NCI-H446 treated with DMSO at 0.1 percent for 48 hours (cell line): ENCODE measurements at regions not wholly inside any gene's neighbourhood (a gene's known extent, or its start where the extent isn't known, plus 50 kb on each side); places are given as distances from the start of the nearest gene placed in this dataset.

Experiments used
- DNase-seq: peaks from one replicate; lab custom pipeline; 2025; lab: John Stamatoyannopoulos, UW

DNA sequence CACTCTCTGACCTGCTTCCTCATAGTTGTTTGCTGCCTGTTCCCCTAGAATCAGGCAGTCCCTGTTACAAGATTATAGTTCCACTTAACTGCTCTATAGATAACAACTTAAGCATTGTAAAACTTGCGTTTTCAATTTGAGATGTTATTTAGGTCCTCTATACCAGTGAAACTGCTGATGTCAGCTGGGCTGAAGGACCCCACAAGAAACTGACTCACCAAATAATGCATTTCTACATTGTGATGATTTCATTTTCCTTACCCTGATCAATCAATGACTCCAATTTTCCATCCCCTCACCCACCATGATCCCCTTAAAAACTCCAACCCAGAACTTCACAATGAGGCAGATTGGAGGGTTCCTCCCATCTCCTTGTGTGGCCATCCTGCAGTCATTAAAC, 280.7 kb downstream of the SLITRK1 start:
- DNase-seq: no peak

DNA sequence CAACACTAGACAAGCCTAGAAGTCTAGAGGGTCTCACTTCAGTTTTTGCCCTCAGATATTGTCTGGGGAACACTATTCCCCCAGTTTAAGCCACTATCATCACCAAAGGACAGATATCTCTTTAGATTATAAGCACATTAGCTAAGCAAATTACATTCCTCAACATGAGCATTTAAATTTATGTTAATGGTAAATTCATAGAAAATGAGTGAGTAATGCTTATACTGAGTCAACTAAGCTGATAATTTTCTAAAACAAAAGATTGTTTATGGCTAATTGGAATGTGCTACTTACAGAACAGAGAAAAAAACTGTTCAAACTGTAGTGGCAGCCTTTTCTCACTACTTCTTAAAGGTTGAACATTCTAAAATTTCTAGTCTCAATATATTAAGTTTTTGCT, 290.2 kb downstream of the SLITRK1 start:
- DNase-seq: no peak

DNA sequence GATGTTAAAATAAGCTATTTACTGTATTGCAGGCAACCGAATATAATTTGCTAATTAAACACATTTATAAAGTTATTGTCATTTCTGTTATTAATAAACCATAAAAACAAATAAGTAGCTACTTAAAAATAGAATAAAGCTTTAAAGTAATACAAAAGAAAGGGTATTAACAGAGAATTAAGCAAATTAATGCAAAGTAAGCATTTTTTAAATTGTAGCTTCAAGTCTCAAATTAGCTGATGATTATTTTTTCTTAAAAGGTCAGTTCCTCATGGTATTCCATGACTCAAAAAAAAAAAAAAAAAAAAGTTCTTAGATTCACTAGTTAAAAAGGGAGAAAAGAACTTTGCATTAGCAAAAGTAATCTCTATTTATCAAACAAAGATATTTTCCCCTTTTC, 292.5 kb downstream of the SLITRK1 start:
- no peak for DNase-seq

DNA sequence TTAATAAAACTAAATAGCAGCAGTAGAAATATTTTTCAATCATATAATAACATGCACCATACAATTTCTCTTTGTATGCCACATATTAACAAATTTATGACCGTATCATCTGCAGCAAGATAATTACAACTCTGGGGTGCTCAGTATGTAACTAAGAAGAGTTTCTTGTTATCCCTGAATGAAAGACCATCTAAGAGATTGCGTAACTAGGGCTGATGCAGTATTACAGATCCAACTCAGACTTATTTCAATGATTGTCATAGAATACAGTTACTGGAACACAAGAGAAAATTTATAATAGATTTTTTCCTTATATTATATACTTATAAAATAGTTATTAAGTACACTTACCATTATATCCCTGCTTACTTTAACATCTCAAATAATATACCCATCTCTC, 305.1 kb downstream of the SLITRK1 start:
- DNase-seq: no peak

DNA sequence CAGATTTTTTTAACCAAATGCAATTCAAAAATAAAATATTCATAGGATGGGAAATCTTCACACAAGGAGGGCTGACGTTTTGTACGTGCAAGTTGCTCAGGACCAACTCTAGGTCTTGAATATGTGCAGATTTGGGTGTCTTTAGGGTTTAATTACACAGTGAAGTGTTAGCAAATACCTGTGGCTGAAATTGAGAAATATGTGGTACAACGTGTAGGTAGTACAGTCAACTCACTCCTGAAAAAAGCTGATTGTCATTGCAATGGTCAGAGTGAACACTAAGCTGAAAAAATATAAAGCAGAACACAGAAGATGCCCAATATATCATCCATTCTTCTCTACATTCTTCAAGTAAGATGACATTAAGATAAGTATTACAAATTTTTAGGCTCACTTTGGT, 314.3 kb downstream of the SLITRK1 start:
- no peak for DNase-seq

DNA sequence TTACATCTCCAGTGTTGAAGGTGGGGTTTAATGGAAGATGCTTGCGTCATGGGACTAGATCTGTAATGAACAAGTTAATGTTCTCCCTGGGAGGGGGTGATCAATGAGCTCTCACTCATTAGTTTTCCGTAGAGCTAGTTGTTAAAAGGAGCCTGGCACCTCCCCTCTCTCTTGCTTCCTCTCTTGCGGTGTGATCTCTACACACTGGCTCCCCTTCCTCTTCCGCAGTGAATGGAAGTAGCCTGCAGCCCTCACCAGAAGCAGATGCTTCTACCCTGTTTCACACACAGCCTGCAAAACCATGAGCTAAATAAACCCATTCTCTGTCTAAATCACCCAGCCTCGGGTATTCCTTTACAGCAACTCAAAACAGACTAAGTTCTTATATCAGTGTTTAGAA, 318.8 kb downstream of the SLITRK1 start:
- DNase-seq: no peak

DNA sequence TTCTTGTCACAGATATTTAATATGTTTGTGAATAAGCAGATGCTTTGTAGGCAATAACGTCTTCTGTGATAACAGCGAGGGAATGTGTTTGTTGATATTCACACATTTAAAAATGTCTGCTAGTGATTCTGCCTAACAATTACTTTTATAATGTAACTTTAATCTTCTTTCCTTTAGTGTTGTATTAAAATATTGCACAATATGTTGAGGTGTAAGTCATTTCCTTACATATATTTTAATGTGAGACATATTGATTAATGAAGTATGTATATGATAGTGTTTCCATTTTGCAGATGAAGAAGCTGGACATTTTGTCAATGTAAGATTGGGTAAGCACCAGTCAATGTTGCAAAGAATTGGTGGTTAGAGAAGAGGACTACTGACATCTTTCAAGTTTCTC, 324.4 kb downstream of the SLITRK1 start:
- DNase-seq: no peak

DNA sequence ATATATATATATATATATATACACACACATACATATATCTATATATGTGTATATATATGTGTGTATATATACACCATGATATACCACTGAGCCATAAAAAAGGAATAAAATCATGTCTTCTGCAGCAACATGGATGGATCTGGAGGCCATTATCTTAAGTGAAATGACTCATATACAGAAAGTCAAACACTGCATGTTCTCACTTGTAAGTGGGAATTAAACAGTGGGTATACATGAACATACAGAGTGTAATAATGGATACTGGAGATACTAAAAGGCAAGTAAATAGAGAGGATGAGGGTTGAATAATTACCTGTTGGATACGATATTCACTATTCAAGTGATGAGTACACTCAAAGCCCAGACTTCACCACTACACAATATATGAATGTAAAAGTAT, 332.6 kb downstream of the SLITRK1 start:
- no peak for DNase-seq

DNA sequence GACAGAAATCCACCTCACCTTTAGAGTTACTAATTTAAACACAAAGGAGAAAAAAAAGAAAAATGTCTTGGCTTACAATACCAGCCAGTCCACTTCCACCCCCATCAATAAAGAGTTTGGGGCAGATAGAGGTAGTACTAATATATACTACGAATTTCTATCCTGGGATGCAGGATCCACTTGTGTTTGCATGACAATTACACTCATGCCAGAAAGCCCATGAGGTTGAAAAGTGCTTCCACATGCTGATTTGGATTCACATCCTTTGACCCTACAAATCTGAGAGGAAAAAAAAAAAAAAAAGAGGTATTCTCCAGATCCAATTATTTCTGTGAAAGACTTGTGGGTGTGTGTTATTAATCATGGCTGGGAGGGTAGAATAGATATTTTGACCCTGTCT, 335.2 kb downstream of the SLITRK1 start:
- DNase-seq: no peak

DNA sequence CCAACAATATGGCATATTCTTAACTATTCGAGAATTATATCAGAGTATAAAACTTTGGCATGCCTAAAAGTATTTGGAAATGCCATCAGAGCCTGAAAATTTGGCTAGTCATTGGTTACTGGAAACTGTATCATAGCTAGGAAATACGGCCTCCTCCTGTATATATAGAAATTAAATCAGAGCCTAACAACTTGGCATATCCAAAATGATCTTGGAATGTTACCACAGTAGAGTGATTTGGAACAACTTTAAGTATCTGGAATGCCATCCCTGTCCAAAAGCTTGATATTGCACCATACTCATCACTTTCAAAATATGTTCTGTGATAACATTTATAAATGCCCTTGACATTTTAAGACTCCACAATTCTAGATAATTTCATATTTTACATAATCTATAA, 335.8 kb downstream of the SLITRK1 start:
- DNase-seq: no peak

DNA sequence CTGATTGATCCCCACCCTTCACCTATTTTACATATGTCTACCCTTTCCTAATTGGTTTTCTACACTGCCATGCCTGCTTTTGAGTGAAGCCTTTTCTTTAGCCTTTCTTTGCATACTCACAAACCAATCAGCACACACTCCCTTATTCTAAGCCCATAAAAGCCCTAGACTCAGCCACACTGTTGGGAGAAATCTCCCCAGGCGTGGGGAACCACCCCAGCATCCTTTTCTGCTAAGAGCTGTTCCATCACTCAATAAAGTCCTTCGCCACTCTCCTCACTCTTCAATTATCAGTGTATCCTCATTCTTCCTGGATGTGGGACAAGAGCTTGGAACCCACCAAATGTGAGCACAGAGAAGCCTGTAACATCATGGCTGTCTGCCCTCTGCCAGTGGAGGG, 343.6 kb downstream of the SLITRK1 start:
- no peak for DNase-seq

DNA sequence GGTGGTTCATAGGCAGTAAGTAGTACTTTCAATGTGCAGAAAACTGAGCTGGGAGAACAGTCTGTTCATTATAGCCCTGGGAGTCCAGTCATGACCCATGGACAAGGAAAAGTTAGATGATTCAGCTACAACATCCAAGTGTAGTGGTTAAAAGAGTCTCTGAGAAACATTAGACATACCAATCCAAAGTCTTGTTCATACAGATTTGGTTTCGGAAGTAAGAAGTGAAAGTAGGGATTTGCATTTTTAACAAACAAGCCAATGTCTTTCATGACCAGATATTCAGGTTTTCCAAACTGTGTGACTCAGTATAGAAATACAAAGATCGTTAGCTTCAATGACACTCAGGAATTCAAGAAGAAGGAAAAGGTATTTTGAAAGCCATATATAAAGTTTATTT, 345.3 kb downstream of the SLITRK1 start:
- no peak for DNase-seq

DNA sequence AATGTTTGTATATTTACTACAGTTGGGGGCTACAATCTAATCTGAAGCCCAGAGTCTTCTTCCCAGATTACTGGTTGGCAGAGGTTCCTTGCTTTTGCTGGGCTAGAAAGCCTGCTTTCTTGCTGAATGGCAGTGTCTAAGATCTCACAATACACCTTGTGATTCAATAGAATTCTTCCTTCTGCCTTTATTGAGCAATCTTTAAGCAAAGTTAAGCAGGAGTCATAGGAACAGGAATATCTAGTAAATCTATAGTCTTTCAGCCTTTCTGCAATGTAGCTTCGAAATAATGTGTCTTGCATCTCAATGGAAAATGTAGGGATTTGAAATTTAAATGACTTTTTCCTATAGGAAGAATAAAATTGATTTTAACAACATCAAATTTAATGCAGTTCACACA, 346.1 kb downstream of the SLITRK1 start:
- no peak for DNase-seq

DNA sequence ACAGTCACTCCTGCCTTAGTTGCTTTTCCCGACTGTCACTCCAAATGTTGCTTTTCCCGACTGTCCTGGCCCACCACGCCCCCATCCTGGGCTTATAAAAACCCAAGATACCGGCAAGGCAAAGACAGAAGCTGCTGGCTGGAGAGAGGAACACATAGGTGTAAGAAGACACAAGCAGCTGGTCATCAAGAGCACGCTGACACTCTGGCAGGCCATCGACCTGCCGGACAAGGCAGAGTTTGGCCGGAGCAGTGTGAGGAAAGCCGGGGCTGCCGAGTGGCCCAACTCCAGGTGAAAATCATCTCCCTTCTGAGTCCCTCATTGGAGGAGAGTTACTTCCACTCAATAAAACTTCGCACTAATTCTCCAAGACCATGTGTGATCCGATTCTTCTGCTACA, 349.5 kb downstream of the SLITRK1 start:
- DNase-seq: no peak

DNA sequence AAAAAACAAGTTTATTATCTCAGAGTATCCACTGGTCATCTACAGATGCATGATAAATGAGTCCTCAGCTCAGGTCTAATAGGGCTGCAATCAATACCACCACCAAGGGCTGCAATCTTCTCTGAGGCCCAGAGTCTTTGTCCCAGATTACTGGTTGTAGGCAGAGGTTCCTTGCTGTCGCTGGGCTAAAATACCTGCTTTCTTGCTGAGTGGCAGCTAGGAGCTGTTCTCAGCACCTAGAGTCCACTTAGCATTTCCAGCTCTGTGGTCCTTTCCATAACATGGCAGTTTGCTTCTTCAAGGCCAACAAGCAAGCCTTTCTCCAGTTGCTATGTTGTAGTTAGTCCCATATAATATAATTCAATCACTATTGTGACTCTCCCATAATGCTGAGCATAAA, 351.3 kb downstream of the SLITRK1 start:
- DNase-seq: no peak

DNA sequence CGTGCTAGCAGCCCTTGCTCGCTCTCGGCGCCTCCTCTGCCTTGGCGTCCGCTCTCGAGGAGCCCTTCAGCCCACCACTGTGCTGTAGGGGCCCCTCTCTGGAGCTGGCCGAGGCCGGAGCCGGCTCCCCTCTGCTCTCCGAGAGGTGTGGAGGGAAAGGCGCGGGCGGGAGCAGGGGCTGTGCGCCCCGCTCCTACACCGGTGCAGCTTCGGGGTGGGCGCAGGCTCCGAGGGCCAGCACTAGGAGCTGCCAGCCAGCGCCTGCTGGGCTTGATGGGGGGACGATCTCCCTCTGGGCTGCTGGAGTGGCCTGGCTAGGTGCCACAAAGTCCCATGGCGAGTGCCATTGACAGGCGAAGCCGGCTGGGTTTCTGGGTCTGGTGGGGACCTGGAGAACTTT, 365.5 kb downstream of the SLITRK1 start:
- DNase-seq: no peak

DNA sequence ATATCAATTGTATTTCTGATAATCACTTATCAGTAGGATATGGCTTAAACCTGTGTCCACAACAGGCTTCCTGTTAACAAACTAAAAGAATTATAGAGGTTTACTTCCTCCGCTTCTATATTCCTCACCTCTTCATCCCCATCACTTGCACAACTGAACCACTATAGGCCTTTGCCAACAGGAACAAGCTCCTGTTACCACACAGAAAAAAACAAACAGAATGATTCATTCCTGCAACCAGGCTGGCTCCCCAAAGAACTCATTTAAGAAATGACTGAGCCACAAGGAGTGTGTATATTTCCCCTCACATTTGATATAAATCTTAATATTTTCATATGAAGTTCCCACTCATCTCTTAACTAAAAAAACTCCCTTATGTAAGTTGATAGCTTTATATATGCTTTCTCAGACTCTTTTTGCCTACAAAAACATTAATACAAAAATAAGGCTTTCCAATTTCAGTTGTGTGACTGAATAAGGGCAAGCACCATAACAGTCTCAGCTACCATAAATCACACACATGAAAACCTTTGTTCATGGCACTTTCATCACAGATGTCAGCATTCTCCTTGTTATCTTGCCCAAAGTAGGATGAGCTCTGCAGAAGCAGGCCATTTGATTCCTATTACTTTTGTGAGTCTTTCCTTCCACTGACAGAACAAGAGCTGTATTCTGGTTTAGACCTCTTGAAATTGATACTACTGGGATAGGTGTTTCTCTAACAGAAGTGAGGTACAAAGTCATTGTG, 366.8 kb downstream of the SLITRK1 start:
- DNase-seq: no peak

DNA sequence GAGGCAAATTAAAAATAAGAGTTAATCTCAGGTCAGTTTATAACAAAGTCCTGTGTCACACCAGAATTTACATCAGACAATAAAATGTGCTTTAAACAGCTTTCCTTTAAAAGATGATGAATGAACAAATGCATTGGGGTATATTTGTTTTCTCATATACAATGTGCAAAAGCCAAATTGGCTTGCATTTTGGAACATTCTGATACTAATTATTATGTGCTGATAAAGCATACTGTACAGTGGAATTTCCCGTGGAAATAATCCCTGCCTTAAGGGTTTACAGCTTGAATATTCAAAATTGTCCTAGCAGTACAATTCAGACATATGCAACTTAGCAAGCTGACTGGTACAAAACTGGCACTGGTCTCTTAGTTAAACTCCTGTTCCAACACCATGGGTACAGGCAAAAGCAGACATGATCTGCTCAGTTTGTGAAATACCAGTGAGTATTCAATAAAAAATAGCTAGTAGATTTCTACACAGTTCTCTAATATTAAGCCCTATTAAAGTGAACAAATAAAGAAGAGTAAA, 373.4 kb downstream of the SLITRK1 start:
- DNase-seq: no peak

DNA sequence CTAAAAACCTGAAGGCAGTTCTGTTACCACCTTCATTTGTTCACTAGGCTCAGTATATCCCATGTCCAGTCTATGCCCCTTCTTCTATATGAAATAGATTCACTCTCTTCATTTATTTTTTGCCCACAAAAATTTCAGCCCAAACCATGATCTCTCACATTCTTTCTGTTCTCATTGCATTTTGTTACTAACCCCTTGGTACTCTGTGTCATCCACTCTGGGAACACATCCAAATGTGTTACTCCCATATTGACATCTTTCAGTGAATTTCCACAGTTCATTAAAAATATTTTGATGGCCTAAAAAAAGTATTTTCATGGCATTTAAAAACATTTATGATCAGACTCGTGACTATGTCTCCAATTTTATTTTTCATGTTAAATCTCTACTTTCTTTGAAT, 378.9 kb downstream of the SLITRK1 start:
- DNase-seq: no peak

DNA sequence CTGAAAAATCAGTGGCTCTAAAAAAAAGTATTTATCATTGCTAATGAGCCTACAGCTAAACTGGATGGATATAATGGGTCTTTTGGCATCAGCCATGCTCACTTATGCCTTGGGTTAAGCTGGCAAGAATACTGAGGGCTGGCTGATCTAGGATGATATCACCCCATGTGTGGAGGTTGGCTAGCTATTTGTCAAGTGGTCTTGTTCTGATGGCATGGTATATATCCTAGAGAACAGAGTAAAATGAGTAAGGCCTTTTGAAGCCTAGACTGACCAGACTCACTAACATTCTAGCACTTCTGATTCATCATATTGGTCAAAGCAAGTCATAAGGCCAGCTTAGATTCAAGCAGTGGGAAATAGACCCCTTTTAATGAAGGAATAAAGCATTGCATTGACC, 383.0 kb downstream of the SLITRK1 start:
- peak; percentile 22 for DNase-seq

DNA sequence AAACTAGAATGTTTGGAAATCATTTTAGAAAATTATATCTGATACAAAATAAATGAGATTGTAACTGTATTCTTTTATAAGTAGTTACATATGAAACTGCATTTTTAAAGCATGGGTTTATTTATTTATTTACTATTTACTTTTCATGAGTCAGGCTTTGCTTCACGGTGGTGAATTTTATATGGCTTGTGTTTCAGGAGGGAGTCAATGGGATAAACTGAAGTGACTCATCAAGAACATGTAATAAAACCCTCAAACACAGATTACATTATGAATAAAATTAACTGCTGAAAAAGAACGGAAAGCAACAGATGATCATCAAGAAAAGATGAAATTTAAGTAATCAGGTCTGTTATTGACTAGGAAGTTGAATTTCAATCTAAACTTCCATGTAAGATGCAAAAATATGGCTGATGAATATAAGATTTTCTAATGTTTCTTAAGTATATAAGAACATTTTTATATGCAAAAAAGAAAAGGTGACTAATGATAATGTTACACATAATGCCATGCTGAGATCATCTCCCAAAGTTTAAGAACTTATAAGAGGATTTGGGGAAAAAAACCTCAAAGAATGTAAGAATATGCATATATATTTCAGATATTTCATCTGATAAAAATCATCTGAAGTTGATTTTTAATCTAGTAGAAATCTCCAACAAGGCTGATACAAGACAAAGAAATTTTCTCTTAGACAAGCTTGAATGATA, 383.6 kb downstream of the SLITRK1 start:
- no peak for DNase-seq

DNA sequence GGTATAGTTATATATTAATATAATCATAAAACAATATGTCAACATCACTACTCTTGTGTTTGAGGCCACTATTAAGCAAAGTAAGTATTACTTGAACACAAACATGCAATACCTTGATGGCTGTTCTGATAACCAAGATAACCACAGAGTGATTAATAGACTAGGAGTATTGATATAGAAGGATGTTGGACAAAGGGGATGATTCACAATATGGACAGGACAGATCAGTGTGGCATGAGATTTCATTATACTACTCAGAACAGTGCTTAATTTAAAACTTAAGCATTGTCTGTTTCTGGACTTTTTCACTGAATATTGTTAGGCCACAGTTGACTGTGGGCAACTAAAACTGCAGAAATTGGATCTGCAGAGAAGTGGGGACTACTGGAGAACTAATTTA, 384.2 kb downstream of the SLITRK1 start:
- DNase-seq: no peak

DNA sequence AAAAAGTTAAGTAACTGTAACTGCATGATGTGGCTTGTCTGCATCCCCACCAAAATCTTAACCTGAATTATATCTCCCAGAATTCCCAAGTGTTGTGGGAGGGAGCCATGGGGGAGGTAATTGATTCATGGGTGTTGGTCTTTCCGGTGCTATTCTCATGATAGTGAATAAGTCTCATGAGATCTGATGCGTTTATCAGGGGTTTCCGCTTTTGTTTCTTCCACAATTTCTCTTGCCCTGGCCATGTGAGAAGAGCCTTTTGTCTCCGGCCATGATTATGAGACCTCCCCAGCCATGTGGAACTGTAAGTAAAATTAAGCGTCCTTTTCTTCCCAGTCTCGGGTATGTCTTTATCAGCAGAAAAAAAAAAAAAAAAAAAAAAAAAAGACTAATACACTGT, 385.8 kb downstream of the SLITRK1 start:
- DNase-seq: no peak

DNA sequence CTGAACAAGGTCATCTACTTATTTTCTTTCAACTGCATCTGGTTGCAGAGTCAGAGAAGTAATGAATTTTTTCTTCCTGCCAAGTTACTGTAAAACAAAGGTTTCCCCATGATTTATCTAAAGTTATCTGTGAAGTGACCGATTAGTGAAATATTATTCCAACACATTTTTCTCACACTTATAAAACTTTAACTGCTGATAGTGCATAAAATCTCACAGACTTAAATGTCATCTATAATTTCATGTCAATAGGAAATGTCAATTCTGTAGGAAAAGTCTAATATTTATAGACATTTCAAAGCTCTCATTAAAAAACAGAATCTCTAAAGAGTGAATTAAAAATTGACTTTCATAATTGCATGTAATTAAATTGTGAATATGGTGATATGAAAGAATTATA, 397.2 kb downstream of the SLITRK1 start:
- DNase-seq: no peak
